HepG2 (cell line): ENCODE measurements at regions not wholly inside any gene's neighbourhood (a gene's known extent, or its start where the extent isn't known, plus 50 kb on each side); places are given as distances from the start of the nearest gene placed in this dataset.

Experiments used
- CTCF ChIP-seq: sonication (generic); formaldehyde crosslinking; IDR thresholded peaks from 2 replicates; pipeline ENCODE4 v1.5.0; 2020; ENCODE audit warnings: mild to moderate bottlenecking, missing genetic modification reagents, moderate library complexity
- HNF1A ChIP-seq, 2 experiments: sonication (generic) in 1 of 2; formaldehyde crosslinking in 1 of 2; IDR thresholded peaks; 2 replicates each; pipeline versions ENCODE4 v1.4.0 to v1.6.1; 2016 to 2020; ENCODE audit warnings: borderline replicate concordance in 1 of 2, low read depth in 1 of 2, mild to moderate bottlenecking in 1 of 2, missing genetic modification reagents in 1 of 2
- POLR2A ChIP-seq, 2 experiments: IDR thresholded peaks; 2 replicates each; pipeline ENCODE4 v1.6.1; 2011; ENCODE audit warnings: low read depth in 2 of 2, low read length in 2 of 2, mild to moderate bottlenecking in 1 of 2, moderate library complexity in 1 of 2; ENCODE audit not compliant: insufficient read depth in 1 of 2
- RAD21 ChIP-seq: fragments of 450-650 bp; formaldehyde crosslinking; IDR thresholded peaks from 2 replicates; pipeline ENCODE4 v1.5.0; 2020; ENCODE audit warnings: mild to moderate bottlenecking
- SMARCE1 ChIP-seq: fragments of 450-650 bp; IDR thresholded peaks from 2 replicates; pipeline ENCODE4 v1.6.1; 2017; ENCODE audit warnings: borderline replicate concordance

GRCh38 chr7:101723835-101724234 lies 93.6 kb upstream of the CUX1 start:
- no peak for TF ChIP-seq RAD21 (CRISPR knock-in tag)
- TF ChIP-seq CTCF (CRISPR knock-in tag): no peak
- TF ChIP-seq HNF1A (IDR thresholded peaks at IDR 0.05; ENCODE audit: low read depth): no peak
- TF ChIP-seq HNF1A (CRISPR knock-in tag; IDR thresholded peaks at IDR 0.05; ENCODE audit: borderline replicate concordance): no peak
- no peak for TF ChIP-seq POLR2A (IDR thresholded peaks at IDR 0.05; ENCODE audit: insufficient read depth in 1 of 2, low read depth in 2 of 2, low read length in 2 of 2)
- no peak for TF ChIP-seq SMARCE1
